ENCODE measurements at regions not wholly inside any gene's neighbourhood (a gene's known extent, or its start where the extent isn't known, plus 50 kb on each side); places are given as distances from the start of the nearest gene placed in this dataset.
"Not testable (repeated sequence)": the region's sequence is repeated elsewhere in the genome, so short reads cannot be mapped to it uniquely, and the experiment has no call there.

DNA sequence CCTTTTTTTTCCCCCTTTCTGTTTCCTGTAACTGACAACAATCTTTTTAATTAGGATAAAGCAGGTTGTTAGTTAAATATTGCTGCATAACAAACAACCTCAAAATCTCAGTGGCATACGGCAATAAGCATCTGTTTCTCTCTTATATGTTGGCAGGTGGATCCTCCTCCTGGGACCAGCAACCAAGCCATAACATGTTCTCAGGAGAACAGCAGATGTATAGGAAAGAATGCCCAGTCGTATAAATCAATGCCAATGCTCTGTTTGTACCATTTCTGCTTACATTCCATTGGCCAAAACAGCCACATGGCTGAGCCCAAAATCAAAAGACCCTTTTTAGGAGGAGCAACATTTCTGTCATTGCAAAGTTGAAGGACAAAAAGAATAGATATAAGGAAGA is 445.7 kb downstream of the AASDHPPT start:
- Histone ChIP-seq H3K36me3 (ENCODE audit: control insufficient read depth, insufficient read depth, low read length) (no peaks in the 10 kb centered on the region), H3K27ac (ENCODE audit: low read depth, low read length) (no peak overlapping the region), H3K9me3 (ENCODE audit: control insufficient read depth, insufficient read depth, low read length) (no peaks in the 10 kb centered on the region), H3K27me3 (ENCODE audit: control insufficient read depth, insufficient read depth, low read length) (no peaks in the 10 kb centered on the region), H3K9ac (ENCODE audit: low read depth, low read length) (no peak overlapping the region), H3K4me1 (ENCODE audit: control insufficient read depth, insufficient read depth, low read length) (peaks cover 5% of the 10 kb centered on the region; the same call in 1 of the 2 replicates), H3K4me3 (ENCODE audit: low read depth, low read length) (no peak overlapping the region)

DNA sequence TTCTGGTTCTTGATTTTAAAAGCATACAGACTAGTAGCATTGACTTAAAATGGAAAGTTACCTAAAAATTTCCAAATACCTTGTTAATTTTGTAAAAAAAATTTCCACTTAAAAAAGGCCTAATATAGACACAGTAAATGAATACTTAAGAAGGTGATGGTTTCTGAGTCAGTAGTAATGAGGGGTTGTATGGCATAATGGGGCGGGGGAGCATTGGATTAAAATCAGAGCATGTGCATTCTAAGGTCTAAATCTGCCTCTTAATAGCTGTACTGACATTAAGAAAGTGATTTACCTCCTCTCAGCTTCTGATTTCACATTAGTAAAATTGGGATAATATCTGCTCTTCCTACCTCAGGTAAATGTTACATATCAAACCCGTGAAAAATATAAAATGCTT is 446.5 kb downstream of the AASDHPPT start:
- no peaks in the 10 kb centered on the region for H3K9me3 ChIP-seq (ENCODE audit: control insufficient read depth, insufficient read depth, low read length)
- H3K4me3 ChIP-seq (ENCODE audit: low read depth, low read length), result no peak overlapping the region
- no peaks in the 10 kb centered on the region for H3K27me3 ChIP-seq (ENCODE audit: control insufficient read depth, insufficient read depth, low read length)

DNA sequence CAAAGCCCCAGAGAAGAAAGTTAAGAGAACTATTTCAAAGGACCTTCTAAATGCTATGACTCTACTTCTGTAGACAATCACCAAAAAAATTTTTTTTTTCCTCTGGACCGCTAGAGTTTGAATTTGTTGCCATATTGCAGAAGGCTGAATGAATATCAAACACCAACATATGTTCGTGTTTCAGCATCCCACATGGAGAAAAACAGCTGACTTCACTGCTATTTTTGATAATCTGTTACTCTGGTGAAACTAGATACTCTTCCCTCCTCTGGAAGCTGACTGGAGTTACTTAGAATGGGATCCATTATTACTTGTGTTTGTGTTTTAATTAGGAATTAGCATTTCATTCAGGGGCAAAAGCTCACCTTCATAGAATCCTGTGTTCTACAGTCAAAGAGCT is 447.0 kb downstream of the AASDHPPT start:
- H3K27me3 ChIP-seq (ENCODE audit: control insufficient read depth, insufficient read depth, low read length), result no peaks in the 10 kb centered on the region

More for the DNA sequence above, 446.5 kb downstream of the AASDHPPT start:
- H3K27ac ChIP-seq (ENCODE audit: low read depth, low read length), result no peak overlapping the region
- peaks cover 5% of the 10 kb centered on the region; the same call in 1 of the 2 replicates for H3K4me1 ChIP-seq (ENCODE audit: control insufficient read depth, insufficient read depth, low read length)
- H3K36me3 ChIP-seq (ENCODE audit: control insufficient read depth, insufficient read depth, low read length), result no peaks in the 10 kb centered on the region
- H3K9ac ChIP-seq (ENCODE audit: low read depth, low read length), result no peak overlapping the region

DNA sequence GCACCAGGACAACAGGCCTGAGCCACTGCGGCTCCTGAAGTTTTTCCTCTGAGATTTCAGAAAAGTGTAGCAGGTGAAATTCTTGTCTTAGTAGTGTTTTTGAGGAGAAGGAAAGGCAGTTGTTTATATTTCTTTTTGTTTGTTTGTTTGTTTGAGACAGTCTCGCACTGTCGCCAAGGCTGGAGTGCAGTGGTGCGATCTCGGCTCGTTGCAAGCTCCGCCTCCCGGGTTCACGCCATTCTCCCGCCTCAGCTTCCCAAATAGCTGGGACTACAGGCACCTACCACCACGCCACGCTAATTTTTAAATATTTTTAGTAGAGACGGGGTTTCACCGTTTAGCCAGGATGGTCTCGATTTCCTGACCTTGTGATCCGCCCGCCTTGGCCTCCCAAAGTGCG is 454.2 kb downstream of the AASDHPPT start:
- H3K9ac ChIP-seq (ENCODE audit: low read depth, low read length); H3K4me1 ChIP-seq (ENCODE audit: control insufficient read depth, insufficient read depth, low read length); H3K36me3 ChIP-seq (ENCODE audit: control insufficient read depth, insufficient read depth, low read length); H3K4me3 ChIP-seq (ENCODE audit: low read depth, low read length); H3K27ac ChIP-seq (ENCODE audit: low read depth, low read length); H3K27me3 ChIP-seq (ENCODE audit: control insufficient read depth, insufficient read depth, low read length); H3K9me3 ChIP-seq (ENCODE audit: control insufficient read depth, insufficient read depth, low read length): not testable (repeated sequence)

More for the DNA sequence above, 447.0 kb downstream of the AASDHPPT start:
- H3K4me3 ChIP-seq (ENCODE audit: low read depth, low read length), result no peak overlapping the region
- peaks cover 5% of the 10 kb centered on the region; the same call in 1 of the 2 replicates for H3K4me1 ChIP-seq (ENCODE audit: control insufficient read depth, insufficient read depth, low read length)
- H3K36me3 ChIP-seq (ENCODE audit: control insufficient read depth, insufficient read depth, low read length), result no peaks in the 10 kb centered on the region
- H3K9ac ChIP-seq (ENCODE audit: low read depth, low read length), result no peak overlapping the region
- no peaks in the 10 kb centered on the region for H3K9me3 ChIP-seq (ENCODE audit: control insufficient read depth, insufficient read depth, low read length)
- H3K27ac ChIP-seq (ENCODE audit: low read depth, low read length), result no peak overlapping the region

DNA sequence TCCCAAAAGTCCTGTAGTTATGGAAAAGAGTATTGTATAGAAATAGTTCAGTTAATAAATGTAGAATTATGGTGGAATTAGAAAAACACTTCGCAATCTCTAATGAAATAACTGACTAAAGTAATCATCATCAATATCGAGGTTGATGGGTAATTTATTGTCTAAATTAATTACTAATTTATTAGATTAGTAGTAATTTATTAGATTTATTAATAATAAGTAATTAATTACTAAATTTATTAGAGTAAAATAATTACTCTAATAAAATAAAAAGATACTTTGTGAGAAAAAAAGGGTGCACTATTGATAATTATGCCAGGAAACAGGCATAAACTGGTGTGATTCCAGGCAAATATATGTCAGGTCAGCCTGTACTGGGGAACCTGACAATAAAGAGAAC is 455.6 kb downstream of the AASDHPPT start:
- Histone ChIP-seq H3K36me3 (ENCODE audit: control insufficient read depth, insufficient read depth, low read length) (no peaks in the 10 kb centered on the region), H3K27ac (ENCODE audit: low read depth, low read length) (no peak overlapping the region), H3K9ac (ENCODE audit: low read depth, low read length) (no peak overlapping the region), H3K27me3 (ENCODE audit: control insufficient read depth, insufficient read depth, low read length) (no peaks in the 10 kb centered on the region), H3K4me1 (ENCODE audit: control insufficient read depth, insufficient read depth, low read length) (no peaks in the 10 kb centered on the region), H3K4me3 (ENCODE audit: low read depth, low read length) (no peak overlapping the region), H3K9me3 (ENCODE audit: control insufficient read depth, insufficient read depth, low read length) (no peaks in the 10 kb centered on the region)

DNA sequence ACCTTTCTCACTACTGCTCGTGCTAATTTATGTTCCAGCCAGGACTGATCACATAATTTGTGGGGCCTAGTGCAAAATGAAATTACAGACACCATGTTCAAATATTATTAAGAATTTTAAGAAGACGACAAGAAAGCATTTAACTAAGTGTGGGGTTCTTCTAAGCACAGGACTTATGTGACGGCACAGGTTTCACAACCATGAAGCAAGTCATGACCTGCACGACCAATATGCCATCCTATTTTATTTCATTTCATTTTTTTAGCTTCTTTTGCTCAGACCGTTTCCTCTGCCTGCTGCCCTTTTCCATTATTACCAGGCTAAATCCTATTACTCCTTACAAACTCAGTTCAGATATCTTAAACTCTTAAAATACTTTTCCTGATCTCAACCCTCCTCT is 462.5 kb downstream of the AASDHPPT start:
- Histone ChIP-seq H3K27me3 (ENCODE audit: control insufficient read depth, insufficient read depth, low read length) (no peaks in the 10 kb centered on the region), H3K4me3 (ENCODE audit: low read depth, low read length) (no peak overlapping the region), H3K9ac (ENCODE audit: low read depth, low read length) (no peak overlapping the region), H3K27ac (ENCODE audit: low read depth, low read length) (no peak overlapping the region), H3K4me1 (ENCODE audit: control insufficient read depth, insufficient read depth, low read length) (no peaks in the 10 kb centered on the region), H3K9me3 (ENCODE audit: control insufficient read depth, insufficient read depth, low read length) (no peaks in the 10 kb centered on the region), H3K36me3 (ENCODE audit: control insufficient read depth, insufficient read depth, low read length) (no peaks in the 10 kb centered on the region)

DNA sequence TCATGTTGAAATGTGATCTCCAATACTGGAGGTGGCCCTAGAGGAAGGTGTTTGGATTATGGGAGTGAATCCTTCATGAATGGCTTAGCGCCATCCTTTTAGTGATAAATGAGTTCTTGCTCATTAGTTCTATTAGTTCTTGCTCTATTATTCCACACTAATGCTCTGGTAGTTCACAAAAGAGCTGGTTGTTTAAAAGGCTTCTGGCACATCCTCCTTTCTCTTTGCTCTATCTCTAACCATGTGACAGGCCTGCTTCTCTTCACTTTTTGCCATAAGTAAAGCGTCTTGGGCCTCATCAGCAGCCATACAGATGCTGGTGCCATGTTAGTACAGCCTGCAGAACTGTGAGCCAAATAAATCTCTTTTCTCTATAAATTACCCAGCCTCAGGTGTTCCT is 469.9 kb downstream of the GUCY1A2 start:
- Histone ChIP-seq H3K4me1 (ENCODE audit: control insufficient read depth, insufficient read depth, low read length) (no peaks in the 10 kb centered on the region), H3K9ac (ENCODE audit: low read depth, low read length) (no peak overlapping the region), H3K9me3 (ENCODE audit: control insufficient read depth, insufficient read depth, low read length) (peaks cover 8% of the 10 kb centered on the region), H3K36me3 (ENCODE audit: control insufficient read depth, insufficient read depth, low read length) (no peaks in the 10 kb centered on the region), H3K27me3 (ENCODE audit: control insufficient read depth, insufficient read depth, low read length) (no peaks in the 10 kb centered on the region), H3K27ac (ENCODE audit: low read depth, low read length) (no peak overlapping the region), H3K4me3 (ENCODE audit: low read depth, low read length) (no peak overlapping the region)

DNA sequence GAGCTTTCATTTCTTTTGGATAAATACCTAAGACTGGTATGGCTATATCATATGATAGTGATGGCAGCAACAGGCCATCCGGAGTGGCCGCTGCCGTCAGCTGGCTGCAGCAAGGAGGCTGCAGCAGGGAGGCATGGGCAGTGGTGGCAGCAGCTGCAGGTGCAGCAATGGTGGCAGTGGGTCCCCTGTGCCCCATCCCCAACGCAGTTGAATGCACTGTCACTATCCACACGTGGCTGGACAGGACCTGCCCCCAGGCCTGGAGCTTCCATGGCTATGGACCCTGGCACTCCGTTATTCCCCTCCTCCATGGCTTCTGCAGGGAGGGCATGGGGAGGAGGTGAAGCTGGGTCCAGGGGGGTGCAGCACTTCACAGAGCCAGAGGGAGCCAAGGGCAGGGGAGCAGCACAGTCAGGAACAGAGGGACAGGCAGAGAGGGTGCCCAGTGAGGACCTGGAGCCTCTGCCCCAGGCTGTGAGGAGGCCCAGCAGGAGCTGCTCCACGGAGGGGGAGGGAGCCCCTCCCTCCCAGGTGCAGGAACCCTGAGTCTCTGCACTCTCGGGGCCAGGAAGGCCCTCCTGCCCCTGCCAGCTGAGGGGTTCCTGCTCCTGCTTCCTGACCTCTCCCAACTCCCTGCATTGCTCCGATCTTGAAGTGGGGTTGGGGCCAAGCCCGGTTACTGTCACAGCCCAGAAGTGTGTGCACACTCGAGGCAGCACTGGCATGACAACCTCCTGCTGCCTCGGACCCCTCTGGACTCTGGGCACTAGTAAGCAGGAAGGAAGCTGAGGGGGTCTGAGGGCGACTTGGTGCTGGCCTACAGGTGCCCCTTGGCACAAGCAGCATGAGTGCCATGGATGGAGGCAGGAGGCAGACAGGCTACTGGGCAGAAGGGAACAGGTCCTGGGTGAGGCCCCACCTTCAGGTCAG is 466.3 kb downstream of the GUCY1A2 start:
- Histone ChIP-seq H3K36me3 (ENCODE audit: control insufficient read depth, insufficient read depth, low read length) (no peaks in the 10 kb centered on the region), H3K9ac (ENCODE audit: low read depth, low read length) (no peak overlapping the region), H3K4me3 (ENCODE audit: low read depth, low read length) (no peak overlapping the region), H3K4me1 (ENCODE audit: control insufficient read depth, insufficient read depth, low read length) (no peaks in the 10 kb centered on the region), H3K27ac (ENCODE audit: low read depth, low read length) (no peak overlapping the region), H3K27me3 (ENCODE audit: control insufficient read depth, insufficient read depth, low read length) (no peaks in the 10 kb centered on the region), H3K9me3 (ENCODE audit: control insufficient read depth, insufficient read depth, low read length) (peaks cover 13% of the 10 kb centered on the region)

DNA sequence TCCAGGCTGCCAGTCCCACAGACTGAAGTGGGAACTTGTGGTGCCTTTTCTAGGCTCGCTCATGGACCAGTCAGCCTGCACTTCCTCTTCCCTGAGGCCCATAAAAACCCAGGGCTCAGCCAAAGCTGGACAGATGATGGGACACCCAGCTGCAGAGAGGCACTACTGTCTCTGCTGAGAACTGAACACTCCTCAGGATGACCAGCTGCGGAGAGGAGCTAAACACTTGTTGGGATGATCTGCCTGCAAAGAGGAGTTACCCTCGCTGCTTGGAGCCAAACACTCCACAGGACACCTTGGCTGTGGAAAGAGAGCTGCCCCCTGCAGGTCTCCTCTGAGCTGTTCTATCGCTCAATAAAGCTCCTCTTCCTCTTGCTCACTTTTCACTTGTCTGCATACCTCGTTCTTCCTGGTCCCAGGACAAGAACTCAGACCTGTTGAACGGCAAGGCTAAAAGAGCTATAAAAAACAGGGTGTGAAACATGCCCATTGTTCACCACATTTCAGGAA is 465.5 kb downstream of the GUCY1A2 start:
- Histone ChIP-seq H3K4me1 (ENCODE audit: control insufficient read depth, insufficient read depth, low read length) (no peaks in the 10 kb centered on the region), H3K27me3 (ENCODE audit: control insufficient read depth, insufficient read depth, low read length) (no peaks in the 10 kb centered on the region), H3K9ac (ENCODE audit: low read depth, low read length) (no peak overlapping the region), H3K27ac (ENCODE audit: low read depth, low read length) (no peak overlapping the region), H3K9me3 (ENCODE audit: control insufficient read depth, insufficient read depth, low read length) (peaks cover 13% of the 10 kb centered on the region), H3K4me3 (ENCODE audit: low read depth, low read length) (no peak overlapping the region), H3K36me3 (ENCODE audit: control insufficient read depth, insufficient read depth, low read length) (no peaks in the 10 kb centered on the region)

DNA sequence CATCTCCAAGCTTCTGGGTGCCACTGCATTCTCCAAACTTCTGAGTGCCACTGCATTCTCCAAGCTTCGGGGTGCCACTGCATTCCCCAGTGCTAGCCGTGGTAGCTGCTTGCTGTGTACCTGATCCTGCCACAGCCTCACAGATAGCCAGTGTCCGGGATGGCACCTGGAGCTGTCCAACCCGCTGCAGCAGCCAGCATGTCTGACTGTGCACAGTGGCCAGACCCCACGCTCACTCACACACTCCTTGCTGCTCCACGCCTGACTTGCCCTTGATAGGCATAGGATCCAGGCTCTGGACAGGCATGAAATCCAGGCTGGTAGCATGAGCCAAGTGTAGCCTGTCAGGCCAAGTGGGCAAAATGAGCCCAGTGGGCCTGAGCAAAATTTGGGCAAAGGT is 465.0 kb downstream of the GUCY1A2 start:
- Histone ChIP-seq H3K4me3 (ENCODE audit: low read depth, low read length) (no peak overlapping the region), H3K27ac (ENCODE audit: low read depth, low read length) (no peak overlapping the region), H3K9ac (ENCODE audit: low read depth, low read length) (no peak overlapping the region), H3K36me3 (ENCODE audit: control insufficient read depth, insufficient read depth, low read length) (no peaks in the 10 kb centered on the region), H3K27me3 (ENCODE audit: control insufficient read depth, insufficient read depth, low read length) (no peaks in the 10 kb centered on the region), H3K9me3 (ENCODE audit: control insufficient read depth, insufficient read depth, low read length) (peaks cover 13% of the 10 kb centered on the region), H3K4me1 (ENCODE audit: control insufficient read depth, insufficient read depth, low read length) (no peaks in the 10 kb centered on the region; the same call in 1 of the 2 replicates)

DNA sequence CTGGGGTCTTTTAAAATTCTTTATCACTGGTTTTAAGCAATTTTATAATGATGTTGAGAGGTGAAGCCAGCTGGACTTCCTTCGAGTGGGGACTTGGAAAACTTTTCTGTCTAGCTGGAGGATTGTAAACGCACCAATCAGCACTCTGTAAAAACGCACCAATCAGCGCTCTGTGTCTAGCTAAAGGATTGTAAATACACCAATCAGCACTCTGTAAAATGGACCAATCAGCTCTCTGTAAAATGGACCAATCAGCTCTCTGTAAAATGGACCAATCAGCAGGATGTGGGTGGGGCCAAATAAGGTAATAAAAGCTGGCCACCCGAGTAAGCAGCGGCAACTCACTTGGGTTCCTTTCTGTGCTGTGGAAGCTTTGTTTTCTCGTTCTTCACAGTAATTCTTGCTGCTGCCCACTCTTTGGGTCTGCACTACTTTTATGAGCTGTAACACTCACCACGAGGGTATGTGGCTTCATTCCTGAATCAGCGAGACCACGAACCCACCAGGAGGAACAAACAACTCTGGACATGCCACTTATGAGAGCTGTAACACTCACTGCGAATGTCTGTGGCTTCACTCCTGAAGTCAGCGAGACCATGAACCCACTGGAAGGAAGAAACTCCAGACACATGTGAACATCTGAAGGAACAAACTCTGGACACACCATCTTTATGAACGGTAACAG is 462.6 kb downstream of the GUCY1A2 start:
- not testable (repeated sequence) for H3K9ac ChIP-seq (ENCODE audit: low read depth, low read length); H3K4me3 ChIP-seq (ENCODE audit: low read depth, low read length); H3K36me3 ChIP-seq (ENCODE audit: control insufficient read depth, insufficient read depth, low read length); H3K4me1 ChIP-seq (ENCODE audit: control insufficient read depth, insufficient read depth, low read length); H3K27ac ChIP-seq (ENCODE audit: low read depth, low read length); H3K27me3 ChIP-seq (ENCODE audit: control insufficient read depth, insufficient read depth, low read length)
- peaks cover 13% of the 10 kb centered on the region for H3K9me3 ChIP-seq (ENCODE audit: control insufficient read depth, insufficient read depth, low read length)

All from HUES48 (cell line).